ENCODE measurements at regions not wholly inside any gene's neighbourhood (a gene's known extent, or its start where the extent isn't known, plus 50 kb on each side); places are given as distances from the start of the nearest gene placed in this dataset.
"Not testable (repeated sequence)": the region's sequence is repeated elsewhere in the genome, so short reads cannot be mapped to it uniquely, and the experiment has no call there.

DNA sequence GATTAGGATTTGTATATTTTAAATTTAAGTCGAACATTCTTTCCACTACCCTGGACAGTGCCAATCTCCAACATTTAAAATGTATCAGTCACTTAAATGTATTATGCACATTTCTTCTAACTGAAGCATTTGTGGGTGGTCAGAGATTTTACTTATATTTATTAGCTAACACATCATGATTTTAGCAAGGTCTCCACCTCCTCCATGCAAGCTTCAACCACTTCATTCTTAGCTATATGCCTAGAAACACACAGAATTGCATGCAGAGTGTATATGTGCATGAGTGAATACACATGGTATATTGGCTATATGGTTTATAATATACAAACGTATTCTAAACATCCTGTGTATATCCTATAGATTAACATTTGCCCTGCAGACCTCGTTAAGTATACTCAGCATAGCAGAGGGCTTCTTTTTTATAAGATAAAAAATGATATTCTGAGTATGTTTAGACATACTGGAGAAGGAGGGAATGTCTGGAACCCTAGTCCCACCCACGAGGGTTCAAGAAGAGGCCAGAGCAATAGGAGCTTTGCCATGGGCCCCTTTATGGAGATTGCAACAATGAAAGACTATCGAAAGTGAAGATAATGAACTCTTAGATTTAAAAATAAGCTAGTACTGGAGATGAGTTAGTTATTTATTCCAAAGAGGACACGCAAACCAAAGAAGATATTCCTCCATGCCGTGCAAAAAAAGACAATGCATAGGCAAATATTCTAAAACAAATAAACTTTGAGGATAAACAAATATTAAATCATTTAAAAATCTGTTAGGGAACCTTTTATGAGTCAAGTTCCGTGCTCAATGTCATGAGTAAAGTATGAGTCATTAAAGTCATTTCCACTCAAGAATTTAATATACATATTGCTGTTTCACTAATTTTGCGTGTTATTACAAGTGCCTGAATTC is 480.4 kb downstream of the SIPA1L2 start:
- no peak for DNase-seq (ENCODE audit: low read depth in 4 of 4, low spot score in 3 of 4)

DNA sequence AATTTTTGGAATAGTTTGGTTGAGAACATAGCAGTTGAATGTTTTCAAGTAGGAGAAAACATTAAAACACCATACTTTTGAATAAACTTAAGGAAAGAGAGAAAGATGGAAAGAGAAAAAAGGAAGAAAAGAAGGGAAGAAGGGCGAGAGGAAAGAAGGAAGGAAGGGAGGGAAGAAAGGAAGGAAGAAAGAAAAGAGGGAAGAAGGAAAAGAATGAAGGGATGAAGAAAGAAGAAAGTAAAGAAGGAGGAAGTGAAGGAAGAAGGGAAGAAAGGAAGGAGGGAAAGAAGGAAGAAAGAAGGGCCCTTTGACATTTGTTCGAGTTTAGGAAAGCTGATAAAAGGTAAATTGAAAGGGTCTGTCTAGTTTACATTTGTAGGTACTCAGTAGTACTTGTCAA is 482.7 kb downstream of the SIPA1L2 start:
- DNase-seq (ENCODE audit: low read depth in 4 of 4, low spot score in 3 of 4): no peak

DNA sequence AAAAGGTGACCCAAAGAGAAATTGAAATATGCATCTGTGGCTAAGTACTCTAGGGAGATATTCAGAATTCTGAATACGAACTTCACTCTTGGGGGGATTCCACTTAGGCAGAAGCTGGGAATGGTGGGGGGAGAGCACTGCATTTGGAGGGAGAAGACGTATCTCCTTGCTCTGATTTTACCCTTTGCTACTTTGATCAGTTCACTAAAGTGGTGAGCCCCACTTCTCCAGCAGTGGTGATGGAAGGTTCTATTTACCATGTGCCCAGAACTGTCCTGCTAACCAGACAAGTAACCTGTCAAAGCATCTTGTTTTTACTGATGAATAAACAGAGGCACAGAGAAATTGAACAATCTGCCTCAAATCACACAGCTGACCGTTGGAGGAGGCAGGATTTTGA is 483.4 kb downstream of the SIPA1L2 start:
- DNase-seq (ENCODE audit: low read depth in 4 of 4, low spot score in 3 of 4): no peak

DNA sequence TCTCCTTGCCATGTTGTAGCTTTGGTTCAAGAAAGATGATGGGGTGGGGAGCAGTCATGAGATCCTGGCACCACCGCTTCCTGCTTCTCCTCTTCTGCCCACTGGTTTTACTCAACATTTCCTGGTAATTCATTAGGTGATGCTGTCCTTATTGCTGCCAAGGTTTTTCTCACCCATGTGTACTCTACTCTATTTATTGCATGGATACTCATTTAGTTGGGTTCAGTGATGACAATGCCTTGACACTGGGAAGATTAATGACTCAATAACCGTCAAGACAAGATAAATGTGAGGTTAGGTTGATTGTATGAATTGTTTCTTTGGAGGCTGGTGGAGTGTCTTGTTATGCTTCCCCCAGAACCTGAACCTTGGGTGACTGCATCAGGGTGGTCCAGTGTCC is 484.2 kb downstream of the SIPA1L2 start:
- DNase-seq (ENCODE audit: low read depth in 4 of 4, low spot score in 3 of 4): no peak

DNA sequence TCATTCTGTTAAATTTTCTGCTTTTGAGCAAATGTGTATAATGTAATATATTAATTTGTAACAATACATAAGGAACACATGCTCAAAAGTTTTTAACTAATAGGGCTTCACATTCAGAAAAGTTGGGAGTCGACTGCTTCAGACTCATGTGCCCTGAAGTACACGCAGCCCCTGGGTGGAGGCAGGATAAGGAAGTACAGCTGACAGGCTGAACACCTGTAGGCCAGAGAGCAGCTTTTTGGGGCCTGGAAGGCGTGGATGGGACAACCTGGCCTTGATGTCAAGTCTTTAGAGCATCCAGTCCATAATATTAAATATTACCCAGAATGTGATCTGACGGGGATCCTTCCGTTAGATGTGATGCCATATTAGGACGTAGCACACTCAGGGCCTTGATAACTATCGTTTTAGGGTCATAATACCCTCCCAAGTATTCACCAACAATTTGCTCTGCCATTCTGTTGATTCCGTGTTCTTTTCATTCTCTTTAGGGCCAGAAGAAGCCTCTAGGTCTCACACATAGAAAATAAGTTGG is 485.2 kb downstream of the SIPA1L2 start:
- no peak for DNase-seq (ENCODE audit: low read depth in 4 of 4, low spot score in 3 of 4)

DNA sequence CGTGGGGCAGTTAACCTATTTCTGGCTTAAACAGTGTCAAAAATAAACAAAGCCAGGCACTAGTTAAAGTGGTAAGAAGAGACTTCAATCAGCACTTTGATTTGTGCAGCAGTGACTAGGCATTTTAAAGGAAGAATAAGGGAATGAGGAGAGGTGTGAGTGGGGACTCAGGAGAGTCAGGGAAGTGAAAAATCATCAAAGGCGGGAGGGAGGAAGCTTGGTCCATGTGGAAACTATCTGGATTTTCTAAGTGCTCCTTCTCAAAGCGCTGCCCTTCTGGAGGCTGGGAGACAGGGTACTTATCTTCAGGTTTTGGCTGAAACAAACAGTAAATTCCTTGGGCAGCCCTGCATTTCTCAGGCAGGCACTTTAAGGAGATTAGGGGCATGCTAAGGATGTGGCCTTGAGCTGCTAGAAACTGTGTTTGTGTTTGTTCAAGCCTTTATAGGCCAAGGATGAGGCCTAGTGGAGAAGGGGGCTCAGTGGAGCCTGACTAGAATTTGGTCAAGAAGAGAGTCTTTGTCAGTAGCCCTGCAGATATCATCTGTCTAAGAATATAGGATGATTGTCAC is 486.5 kb downstream of the SIPA1L2 start:
- no peak for DNase-seq (ENCODE audit: low read depth in 4 of 4, low spot score in 3 of 4)

DNA sequence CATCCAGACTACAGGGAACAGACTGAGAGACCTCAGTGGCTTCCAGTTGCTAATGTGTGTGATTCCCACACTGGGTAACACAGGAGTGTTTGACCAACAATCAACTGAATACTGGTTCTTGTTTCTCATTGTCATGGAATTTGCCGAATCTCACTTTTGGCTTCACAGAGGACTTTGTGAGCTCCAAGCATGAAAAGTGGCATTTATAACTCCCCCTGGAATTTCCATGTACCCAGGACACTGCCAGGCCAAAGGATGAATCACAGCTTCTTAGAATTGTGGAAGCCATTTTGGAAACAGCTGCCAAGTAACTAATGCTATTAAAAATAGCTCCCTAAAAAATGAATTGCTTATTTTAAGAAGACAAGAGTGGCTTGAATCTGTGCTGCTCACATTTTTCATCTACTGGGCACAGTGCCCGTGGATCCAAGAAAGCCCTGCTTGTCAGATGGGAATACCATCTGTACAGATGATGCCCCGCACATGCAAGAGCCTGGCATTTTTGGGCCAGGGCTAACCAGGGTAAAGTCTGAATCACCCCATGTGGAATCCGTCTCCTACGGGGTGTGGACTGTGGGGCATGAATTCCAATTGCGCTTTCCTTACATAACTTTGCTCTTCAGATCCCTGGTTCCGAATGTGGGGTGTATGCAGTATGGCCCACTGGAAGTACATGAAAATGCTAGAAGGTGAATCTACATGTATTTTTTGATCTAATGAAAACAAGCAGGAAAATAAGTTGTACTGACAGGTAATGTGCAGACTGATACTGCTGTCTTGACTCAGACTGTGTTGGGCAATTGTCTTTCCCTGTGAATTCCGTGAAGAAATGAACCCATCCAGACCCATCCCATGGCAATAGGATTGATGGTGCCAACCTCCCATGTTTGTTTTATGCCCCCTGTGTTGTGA is 487.3 kb downstream of the SIPA1L2 start:
- no peak for DNase-seq (ENCODE audit: low read depth in 4 of 4, low spot score in 3 of 4)

DNA sequence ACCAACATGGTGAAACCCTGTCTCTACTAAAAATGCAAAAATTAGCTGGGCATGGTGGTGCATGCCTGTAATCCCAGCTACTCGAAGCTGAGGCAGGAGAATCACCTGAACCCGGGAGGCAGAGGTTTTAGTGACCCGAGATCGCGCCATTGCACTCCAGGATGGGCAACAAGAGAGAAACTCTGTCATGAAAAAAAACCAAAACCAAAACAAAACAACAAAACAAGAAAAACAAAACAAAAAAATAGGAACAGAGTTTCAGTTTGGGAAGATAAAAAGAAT is 488.8 kb downstream of the SIPA1L2 start:
- not testable (repeated sequence) for DNase-seq (ENCODE audit: low read depth in 4 of 4, low spot score in 3 of 4)

DNA sequence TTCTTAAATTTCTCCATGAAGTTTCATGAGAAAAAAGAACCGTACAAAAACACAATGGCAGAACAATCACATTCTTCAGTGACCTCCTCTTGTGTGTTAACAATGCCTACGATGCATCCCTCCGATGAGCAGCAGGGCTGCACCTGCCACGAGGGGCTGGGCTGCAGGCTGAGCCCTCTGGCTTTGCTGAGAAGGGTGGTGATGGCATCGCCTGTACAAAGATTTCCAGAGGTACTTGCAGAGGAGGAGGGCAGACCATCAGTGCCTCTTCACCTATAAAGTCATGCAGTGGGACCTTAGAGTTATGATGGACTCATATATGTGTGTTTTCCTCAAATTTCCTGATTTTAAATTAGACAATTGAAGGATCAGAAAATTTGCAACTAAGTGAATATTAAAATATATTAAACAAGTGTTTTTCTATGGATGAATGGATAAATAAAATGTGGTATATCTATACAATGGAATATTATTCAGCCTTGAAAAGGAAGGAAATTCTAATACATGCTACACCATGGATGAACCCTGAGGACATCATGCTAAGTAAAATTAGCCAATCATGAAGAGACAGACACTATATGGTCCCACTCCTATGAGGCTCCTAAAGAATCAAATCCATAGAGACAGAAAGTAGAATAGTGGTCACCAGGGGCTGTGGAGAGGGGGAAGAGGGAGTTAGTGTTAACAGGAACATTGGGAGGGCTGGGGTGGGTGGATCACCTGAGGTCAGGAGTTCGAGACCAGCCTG is 489.3 kb downstream of the SIPA1L2 start:
- no peak for DNase-seq (ENCODE audit: low read depth in 4 of 4, low spot score in 3 of 4)

DNA sequence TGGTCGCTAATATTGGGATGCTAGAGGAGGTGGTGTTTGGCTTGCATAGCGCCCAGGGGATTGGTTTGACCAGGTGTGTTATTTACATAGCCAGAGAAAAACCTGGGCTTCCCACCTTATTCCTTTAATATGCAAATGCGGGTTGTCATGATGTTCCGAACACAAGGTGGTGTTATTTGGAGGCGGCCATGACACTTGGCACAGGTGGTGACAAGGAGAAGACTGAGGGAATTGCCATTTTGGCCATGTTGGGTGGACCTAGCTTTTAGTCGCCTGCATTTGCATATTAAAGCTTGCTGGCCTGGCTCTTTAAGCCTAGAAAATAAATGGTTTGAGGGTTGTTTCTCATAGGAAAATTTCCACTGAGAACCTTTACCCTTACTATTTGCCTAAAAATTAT is 490.5 kb downstream of the SIPA1L2 start:
- DNase-seq (ENCODE audit: low read depth in 4 of 4, low spot score in 3 of 4): no peak

DNA sequence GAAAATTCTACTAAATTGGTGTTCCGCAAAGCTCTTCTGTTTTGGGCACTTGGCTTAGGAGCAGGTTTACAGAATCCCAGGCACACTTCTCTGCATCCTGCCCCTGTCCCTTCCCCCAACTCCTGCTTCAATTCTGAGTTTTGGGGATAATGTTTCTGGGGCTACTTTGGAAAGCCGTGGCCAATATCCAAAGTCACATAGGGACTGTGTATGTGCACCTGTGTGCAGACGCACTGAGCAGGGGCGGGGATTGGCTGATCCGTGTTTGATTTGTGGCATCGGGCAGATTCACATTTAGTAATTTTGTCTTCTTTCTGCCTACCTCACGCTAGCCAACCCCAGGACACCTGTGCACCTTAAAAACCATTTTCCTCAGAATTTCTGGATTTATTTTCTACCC is 491.9 kb downstream of the SIPA1L2 start:
- no peak for DNase-seq (ENCODE audit: low read depth in 4 of 4, low spot score in 3 of 4)

DNA sequence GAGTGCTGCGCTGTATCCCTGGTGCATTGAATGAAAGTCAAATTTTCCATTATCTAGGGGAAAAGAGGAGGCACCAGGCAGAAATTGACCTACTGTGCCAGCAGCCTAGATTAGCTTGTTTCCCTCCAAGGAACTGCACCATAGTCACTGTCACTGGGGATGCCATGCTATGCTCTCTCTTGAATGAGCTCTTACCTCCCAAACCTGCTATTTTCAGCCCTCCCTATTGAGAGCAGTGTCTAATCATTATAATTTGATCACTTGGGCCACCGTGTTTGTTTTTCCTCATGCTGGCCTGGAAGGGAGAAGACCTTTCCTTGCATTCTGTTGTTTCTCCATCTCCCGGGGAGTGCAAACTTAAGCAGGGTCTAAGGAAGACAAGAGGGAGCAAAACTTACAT is 492.9 kb downstream of the SIPA1L2 start:
- DNase-seq (ENCODE audit: low read depth in 4 of 4, low spot score in 3 of 4): no peak

DNA sequence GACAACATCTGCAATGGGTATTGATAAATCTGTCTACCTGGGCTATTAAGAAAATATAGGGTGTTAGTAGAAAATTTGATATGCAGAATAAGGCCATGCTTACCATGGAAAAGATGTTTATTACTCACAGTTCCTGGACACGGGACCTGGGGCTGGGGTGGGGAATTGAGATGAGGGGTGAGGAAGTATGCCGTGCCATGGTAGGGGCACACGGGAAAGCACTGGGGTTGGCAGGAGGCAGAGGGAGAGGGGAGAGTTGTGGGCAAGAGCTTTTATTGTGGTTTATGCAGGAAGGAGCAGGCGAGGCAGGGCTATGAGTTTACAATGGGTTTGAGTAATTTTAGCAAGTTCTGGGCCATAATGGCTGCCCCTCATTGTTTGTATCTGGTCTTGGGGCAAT is 493.8 kb downstream of the SIPA1L2 start:
- DNase-seq (ENCODE audit: low read depth in 4 of 4, low spot score in 3 of 4): no peak

DNA sequence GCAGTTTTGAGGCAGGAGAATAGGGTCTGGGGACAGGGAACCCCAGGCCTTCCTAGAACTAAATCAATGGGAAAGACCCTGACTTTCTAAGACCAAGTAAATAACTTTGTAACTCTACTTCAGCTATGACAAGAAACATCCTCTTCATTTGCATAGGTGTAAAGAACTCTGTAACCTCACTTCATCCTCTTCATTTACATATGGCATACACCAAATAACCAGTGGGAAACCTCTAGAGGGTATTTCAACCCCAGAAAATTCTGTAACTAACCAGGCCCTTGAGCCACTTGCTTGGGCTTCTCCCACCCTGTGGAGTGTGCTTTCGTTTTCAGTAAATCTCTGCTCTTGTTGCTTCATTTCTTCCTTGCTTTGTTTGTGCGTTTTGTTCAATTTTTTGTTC is 495.6 kb downstream of the SIPA1L2 start:
- no peak for DNase-seq (ENCODE audit: low read depth in 4 of 4, low spot score in 3 of 4)

DNA sequence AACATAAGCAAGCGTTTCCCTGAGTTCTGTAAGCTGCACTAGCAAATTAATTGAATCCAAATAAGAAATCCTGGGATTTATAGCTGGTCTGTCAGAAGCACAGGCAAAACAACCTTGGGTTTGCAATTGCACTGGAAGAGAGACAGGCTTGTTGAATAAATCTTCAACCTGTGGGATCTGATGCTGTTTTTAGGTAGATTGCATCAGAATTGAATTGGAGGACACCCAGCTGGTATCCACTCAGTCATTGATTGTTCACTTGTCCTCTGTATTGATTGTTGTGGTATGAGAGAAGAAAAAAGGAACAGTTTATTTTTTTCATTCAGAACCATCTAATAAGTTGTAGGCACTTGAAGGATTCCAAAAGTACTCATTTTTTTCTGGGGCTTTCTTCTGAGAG is 497.4 kb downstream of the SIPA1L2 start:
- DNase-seq (ENCODE audit: low read depth in 4 of 4, low spot score in 3 of 4): no peak

DNA sequence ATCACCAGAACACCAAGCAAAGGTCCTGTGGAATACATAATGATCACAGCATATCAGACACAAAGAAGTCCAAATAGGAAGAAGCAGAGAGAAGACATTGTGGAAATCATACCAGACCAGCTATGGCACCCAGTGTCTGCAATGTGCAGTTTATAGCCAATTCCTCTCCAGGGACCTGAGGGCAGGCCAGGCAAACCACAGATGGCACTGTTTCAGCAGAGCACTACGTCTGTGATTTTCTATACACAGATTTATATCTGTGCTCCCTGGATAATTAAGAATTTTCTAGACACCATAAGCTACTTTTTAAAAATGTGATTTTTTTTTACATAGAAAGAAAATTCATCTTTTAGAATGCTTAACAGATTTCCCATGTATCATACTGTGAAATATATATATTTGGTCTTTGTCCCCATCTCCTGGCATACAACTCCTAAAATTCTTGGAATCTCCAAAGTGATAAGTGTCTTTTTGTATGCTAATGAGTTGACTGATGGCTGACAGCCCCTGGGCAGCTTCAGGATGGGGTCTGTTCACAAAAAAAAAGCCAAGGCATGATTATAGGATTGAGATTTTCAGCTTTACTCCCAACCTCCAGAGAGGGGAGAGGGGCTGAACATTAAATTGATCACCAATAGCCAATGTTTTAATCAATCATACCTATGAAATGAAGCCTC is 498.1 kb downstream of the SIPA1L2 start:
- DNase-seq (ENCODE audit: low read depth in 4 of 4, low spot score in 3 of 4): no peak

DNA sequence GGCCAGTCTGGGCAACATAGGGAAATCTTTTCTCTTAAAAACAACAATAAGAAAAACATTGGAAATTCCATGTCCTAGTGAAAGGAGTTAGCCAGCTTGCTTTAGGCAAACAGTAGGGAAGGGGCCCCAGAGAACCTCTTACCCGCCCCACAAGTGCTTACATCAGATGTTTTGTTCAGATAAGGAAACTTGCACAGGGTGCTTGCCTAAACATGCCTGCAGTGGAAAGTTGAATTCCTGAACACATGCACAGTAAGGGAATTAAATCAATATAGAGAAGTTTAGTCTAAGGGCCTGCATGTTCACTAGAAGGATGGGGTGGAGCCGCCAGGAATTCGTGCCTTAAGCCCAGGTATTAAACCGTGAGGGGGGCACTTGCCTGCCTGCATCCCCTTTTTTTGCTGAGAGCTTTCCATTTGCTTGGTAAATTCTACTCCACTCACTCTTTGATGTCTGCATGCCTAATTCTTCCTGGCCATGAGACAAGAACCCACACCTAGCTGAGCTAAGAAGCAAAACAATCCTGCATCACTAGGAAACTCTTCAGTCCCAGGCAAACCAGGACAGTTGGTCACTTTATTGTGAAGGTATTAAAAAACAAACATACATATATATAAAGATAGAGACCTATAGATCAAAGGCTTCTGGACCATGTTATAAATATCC is 499.0 kb downstream of the SIPA1L2 start:
- no peak for DNase-seq (ENCODE audit: low read depth in 4 of 4, low spot score in 3 of 4)

DNA sequence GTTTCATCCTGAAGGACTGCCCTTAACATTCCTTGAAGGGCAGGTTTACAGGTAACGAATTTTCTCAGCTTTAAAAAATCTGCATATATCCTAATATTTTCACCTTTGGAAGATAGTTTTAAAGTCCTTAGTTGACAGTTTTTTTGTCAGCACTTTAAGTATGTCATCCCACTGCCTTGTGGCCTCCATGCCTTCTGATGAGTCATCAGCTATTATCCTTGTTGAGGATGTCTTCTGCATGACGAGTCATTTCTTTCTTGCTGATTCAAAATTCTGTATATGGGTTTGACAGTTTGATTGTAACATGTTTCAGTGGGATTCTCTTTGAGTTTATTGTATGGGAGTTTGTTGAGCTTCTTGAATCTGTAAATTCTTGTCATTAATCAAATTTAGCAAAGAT is 500.6 kb downstream of the DISC1 start:
- DNase-seq (ENCODE audit: low read depth in 4 of 4, low spot score in 3 of 4): no peak
